Panc1 (cell line): ENCODE measurements at regions not wholly inside any gene's neighbourhood (a gene's known extent, or its start where the extent isn't known, plus 50 kb on each side); places are given as distances from the start of the nearest gene placed in this dataset.

ENCODE experiments used
- ATAC-seq: fragments of 200-7000 bp; cut with Tn5 transposase; 2 replicates; pipeline ENCODE4 v1.9.1; 2020; ENCODE audit warnings: mild to moderate bottlenecking, moderate library complexity
- BruUV-seq: library from RNA; stranded (reverse); fragments of 400-500 nt; replicated peaks from 2 replicates; lab custom pipeline; 2021; lab: Mats Ljungman, UMichigan
- CTCF ChIA-PET: fragments of 300-600 bp; sonication (Branson Sonifier 250); formaldehyde crosslinking; loops from one replicate; lab custom pipeline; 2022; ENCODE audit warnings: antibody characterized with exemption; lab: Charles Lee
- POLR2A ChIA-PET: fragments of 300-600 bp; sonication (Branson Sonifier 250); formaldehyde crosslinking; loops from one replicate; lab custom pipeline; 2022; ENCODE audit warnings: antibody characterized with exemption; lab: Charles Lee
- DNase-seq: peaks from one replicate; pipeline ENCODE4 v3.0.0-alpha.2; 2010; ENCODE audit warnings: low read depth, low spot score
- H3K27ac ChIP-seq: 2 replicates; pipeline ENCODE4 v1.5.1; 2011; ENCODE audit warnings: mild to moderate bottlenecking, low read length, inconsistent platforms
- H3K27me3 ChIP-seq: fragments of 200-500 bp; sonication (Bioruptor generic); 2 replicates; pipeline ENCODE4 v1.6.0; 2014; ENCODE audit warnings: low read length, inconsistent platforms; ENCODE audit not compliant: control insufficient read depth, insufficient read depth
- H3K36me3 ChIP-seq: fragments of 200-500 bp; sonication (Bioruptor generic); 2 replicates; pipeline ENCODE4 v1.5.1; 2014; ENCODE audit warnings: inconsistent platforms, mild to moderate bottlenecking, low read length, moderate library complexity; ENCODE audit not compliant: control insufficient read depth, insufficient read depth
- H3K4me1 ChIP-seq: 2 replicates; pipeline ENCODE4 v1.5.1; 2011; ENCODE audit warnings: inconsistent platforms, mild to moderate bottlenecking, low read length, moderate library complexity; ENCODE audit not compliant: control insufficient read depth, insufficient read depth
- H3K4me3 ChIP-seq, 2 experiments: 2 replicates each; pipeline ENCODE4 v1.5.1; 2011 to 2012; ENCODE audit warnings: low read depth in 2 of 2, low read length in 2 of 2, mild to moderate bottlenecking in 2 of 2, inconsistent platforms in 1 of 2, moderate library complexity in 1 of 2
- H3K9me3 ChIP-seq: fragments of 200-500 bp; sonication (Bioruptor generic); 2 replicates; pipeline ENCODE4 v1.5.1; 2014; ENCODE audit warnings: low read depth, mild to moderate bottlenecking, inconsistent platforms, low read length, moderate library complexity; ENCODE audit not compliant: control insufficient read depth, insufficient read depth
- CTCF ChIP-seq: fragments of 450-650 bp; IDR thresholded peaks from 2 replicates; pipeline ENCODE4 v1.5.1; 2017; ENCODE audit warnings: mild to moderate bottlenecking
- POLR2AphosphoS5 ChIP-seq: IDR thresholded peaks from 2 replicates; pipeline ENCODE4 v1.6.1; 2012; ENCODE audit warnings: mild to moderate bottlenecking, low read depth, low read length, moderate library complexity
- REST ChIP-seq, 2 experiments: IDR thresholded peaks; 2 replicates each; pipeline ENCODE4 v1.6.1; 2011 to 2012; ENCODE audit warnings: low read depth in 2 of 2, control low read depth in 1 of 2, low read length in 1 of 2, mild to moderate bottlenecking in 1 of 2, moderate library complexity in 1 of 2; ENCODE audit not compliant: insufficient read depth in 1 of 2
- SIN3A ChIP-seq: IDR thresholded peaks from 2 replicates; pipeline ENCODE4 v1.6.1; 2012; ENCODE audit warnings: low read depth, mild to moderate bottlenecking, low read length, moderate library complexity, borderline replicate concordance; ENCODE audit not compliant: insufficient read depth
- TCF7L2 ChIP-seq: IDR thresholded peaks from 2 replicates; pipeline ENCODE4 v1.6.1; 2011; ENCODE audit warnings: mild to moderate bottlenecking, low read depth, low read length, inconsistent platforms
- in situ Hi-C: cut with HindIII; loops from 2 replicates; pipeline ENCODE4 v1.10.0; 2016; ENCODE audit warnings: low sequenced_read_pairs, low pct_unique_long_range_greater_than_20kb
- intact Hi-C: fragments of 100-400 bp; cut with micrococcal nuclease; formaldehyde crosslinking; loops from one replicate; pipeline ENCODE4 v1.10.0; 2022; ENCODE audit not compliant: unreplicated experiment

DNA sequence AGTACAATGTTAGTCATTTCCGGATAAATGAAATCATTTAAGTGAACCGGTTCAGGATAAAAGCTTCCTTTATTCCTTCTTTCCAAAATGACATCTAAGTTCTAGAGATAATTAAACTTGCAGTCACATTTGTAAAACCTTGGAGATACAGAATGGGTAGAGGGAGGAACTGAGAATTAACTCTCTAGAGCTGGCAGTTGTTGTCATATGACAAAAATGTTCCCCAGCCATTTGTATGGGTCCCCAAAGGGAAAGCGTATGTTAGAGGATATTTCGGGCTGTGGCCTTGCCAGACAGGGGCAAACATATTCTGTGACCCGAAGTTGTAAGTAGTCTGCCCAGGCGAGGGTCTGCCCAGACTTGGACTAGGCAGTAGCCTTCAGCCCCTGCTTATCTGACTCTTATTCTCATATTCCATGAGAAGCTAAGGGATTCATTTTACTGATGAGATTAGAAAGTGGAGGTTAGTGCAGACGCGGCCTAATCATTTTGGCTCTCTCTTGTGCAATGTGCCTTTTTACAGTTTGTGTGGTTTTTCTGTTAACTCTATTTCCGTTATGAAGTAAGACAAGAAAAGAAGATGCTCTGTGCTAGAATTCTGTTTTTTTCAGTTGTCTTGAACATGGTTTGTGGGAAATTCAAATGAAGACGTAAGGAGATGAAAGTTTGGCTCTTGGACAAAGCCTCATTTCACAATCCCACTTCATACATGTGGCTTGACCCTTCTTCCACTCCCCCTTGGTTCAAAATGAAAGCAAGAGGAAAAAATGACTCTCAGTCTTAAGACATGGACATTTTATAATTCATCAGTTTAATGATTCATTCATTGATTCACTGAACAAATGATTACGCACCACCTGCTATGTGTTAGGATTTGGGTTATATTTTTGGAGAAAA, 2394.2 kb upstream of the AGA start:
- POLR2A ChIA-PET, result no interaction called here
- intact Hi-C loops (no loop called here), in situ Hi-C loops (no loop called here)
- Histone ChIP-seq H3K36me3 (no peaks in the 10 kb centered on the region), H3K9me3 (no peaks in the 10 kb centered on the region), H3K27me3 (no peaks in the 10 kb centered on the region), H3K27ac (no peak overlapping the region), H3K4me3 (no peak overlapping the region), H3K4me1 (no peaks in the 10 kb centered on the region)
- DNase-seq, result no peak
- ATAC-seq, result no peak
- TF ChIP-seq TCF7L2 (no peak), REST (IDR thresholded peaks at IDR 0.05; ENCODE audit: insufficient read depth in 1 of 2, low read depth in 2 of 2, low read length in 1 of 2) (no peak), POLR2AphosphoS5 (no peak), CTCF (no peak), SIN3A (no peak)
- BruUV-seq, result no TSS peak
- CTCF ChIA-PET, result no interaction called here

- no peaks in the 10 kb centered on the region for H3K9me3 ChIP-seq
- DNase-seq, result no peak
- ATAC-seq, result no peak
- H3K36me3 ChIP-seq, result no peaks in the 10 kb centered on the region
- TF ChIP-seq TCF7L2, result no peak
- TF ChIP-seq POLR2AphosphoS5, result no peak
- no peak for TF ChIP-seq REST (IDR thresholded peaks at IDR 0.05; ENCODE audit: insufficient read depth in 1 of 2, low read depth in 2 of 2, low read length in 1 of 2)
- no peak for TF ChIP-seq CTCF
- TF ChIP-seq SIN3A, result no peak
- no TSS peak for BruUV-seq
- H3K27ac ChIP-seq, result no peak overlapping the region
- intact Hi-C loops, result no loop called here
- CTCF ChIA-PET, result no interaction called here
- POLR2A ChIA-PET, result no interaction called here
- in situ Hi-C loops, result no loop called here
- no peaks in the 10 kb centered on the region for H3K27me3 ChIP-seq
- H3K4me3 ChIP-seq, result no peak overlapping the region
- no peaks in the 10 kb centered on the region for H3K4me1 ChIP-seq
Observed at GRCh38 chr4:179843370-179843769, 2399.8 kb upstream of the TENM3 start.
